Duodenal mucosa (tissue), 2 donors: ENCODE measurements at regions not wholly inside any gene's neighbourhood (a gene's known extent, or its start where the extent isn't known, plus 50 kb on each side); places are given as distances from the start of the nearest gene placed in this dataset.

Experiments
- H3K27ac ChIP-seq: one replicate; pipeline ENCODE4 v1.7.0; 2013; ENCODE audit warnings: low read depth, low read length
- H3K27me3 ChIP-seq, 2 donors: one replicate each; pipeline ENCODE4 v1.7.0; 2013; ENCODE audit warnings: low read length in 2 of 2, control low read depth in 1 of 2; ENCODE audit not compliant: insufficient read depth in 2 of 2, control insufficient read depth in 1 of 2
- H3K36me3 ChIP-seq, 2 donors: one replicate each; pipeline ENCODE4 v1.7.0; 2013; ENCODE audit warnings: low read length in 2 of 2, control low read depth in 1 of 2; ENCODE audit not compliant: insufficient read depth in 2 of 2, control insufficient read depth in 1 of 2
- H3K4me1 ChIP-seq, 2 donors: one replicate each; pipeline ENCODE4 v1.7.0; 2013; ENCODE audit warnings: low read length in 2 of 2, control low read depth in 1 of 2; ENCODE audit not compliant: insufficient read depth in 2 of 2, control insufficient read depth in 1 of 2
- H3K4me3 ChIP-seq, 2 donors: one replicate each; pipeline ENCODE4 v1.7.0; 2013; ENCODE audit warnings: low read length in 2 of 2, low read depth in 1 of 2
- H3K9ac ChIP-seq, 2 donors: one replicate each; pipeline ENCODE4 v1.7.0; 2013; ENCODE audit warnings: low read length in 2 of 2, low read depth in 1 of 2
- H3K9me3 ChIP-seq, 2 donors: one replicate each; pipeline ENCODE4 v1.7.0; 2013; ENCODE audit warnings: low read length in 2 of 2, control low read depth in 1 of 2; ENCODE audit not compliant: control insufficient read depth in 1 of 2

- Histone ChIP-seq H3K9me3 (no peaks in the 10 kb centered on the region), H3K9ac (peak overlapping the region; percentile 65 to 77), H3K4me3 (peak overlapping the region in 1 of 2 donors; percentile 57), H3K27ac (peak overlapping the region; percentile 94), H3K36me3 (no peaks in the 10 kb centered on the region), H3K27me3 (no peaks in the 10 kb centered on the region), H3K4me1 (peaks cover 47 to 61% of the 10 kb centered on the region in 2 donors)
Observed at GRCh38 chr14:49999146-49999761, 106.4 kb downstream of the ARF6 start.

GRCh38 chr14:49999826-50000379, 107.0 kb downstream of the ARF6 start:
- Histone ChIP-seq H3K4me3 (peak overlapping the region; percentile 50 to 57), H3K36me3 (no peaks in the 10 kb centered on the region), H3K27me3 (no peaks in the 10 kb centered on the region), H3K9ac (peak overlapping the region; percentile 65 to 77), H3K4me1 (peaks cover 48 to 62% of the 10 kb centered on the region in 2 donors), H3K9me3 (no peaks in the 10 kb centered on the region), H3K27ac (peak overlapping the region; percentile 94)

- Histone ChIP-seq H3K36me3 (no peaks in the 10 kb centered on the region), H3K9ac (peak overlapping the region; percentile 65 to 77), H3K4me3 (peak overlapping the region; percentile 50 to 57), H3K4me1 (peaks cover 48 to 62% of the 10 kb centered on the region in 2 donors), H3K27me3 (no peaks in the 10 kb centered on the region), H3K27ac (peak overlapping the region; percentile 94), H3K9me3 (no peaks in the 10 kb centered on the region)
Observed at GRCh38 chr14:50000380-50001150, 107.7 kb downstream of the ARF6 start.

GRCh38 chr14:50001151-50001998, 108.5 kb downstream of the ARF6 start:
- Histone ChIP-seq H3K27ac (peak overlapping the region; percentile 94), H3K27me3 (no peaks in the 10 kb centered on the region), H3K9ac (peak overlapping the region; percentile 65 to 77), H3K9me3 (no peaks in the 10 kb centered on the region), H3K4me1 (peaks cover 48 to 62% of the 10 kb centered on the region in 2 donors), H3K4me3 (peak overlapping the region; percentile 50 to 68), H3K36me3 (no peaks in the 10 kb centered on the region)

GRCh38 chr14:50001999-50002925, 109.4 kb downstream of the ARF6 start:
- H3K4me1 ChIP-seq = peaks cover 52 to 57% of the 10 kb centered on the region in 2 donors
- H3K9me3 ChIP-seq = no peaks in the 10 kb centered on the region
- H3K36me3 ChIP-seq = no peaks in the 10 kb centered on the region
- no peaks in the 10 kb centered on the region for H3K27me3 ChIP-seq
- peak overlapping the region; percentile 63 to 68 for H3K4me3 ChIP-seq
- peak overlapping the region; percentile 94 for H3K27ac ChIP-seq
- H3K9ac ChIP-seq = peak overlapping the region; percentile 64 to 70

GRCh38 chr14:50002926-50003212, 110.0 kb downstream of the ARF6 start:
- H3K9ac ChIP-seq = peak overlapping the region; percentile 64 to 70
- peak overlapping the region; percentile 94 for H3K27ac ChIP-seq
- no peaks in the 10 kb centered on the region for H3K9me3 ChIP-seq
- no peaks in the 10 kb centered on the region for H3K36me3 ChIP-seq
- H3K4me1 ChIP-seq = peaks cover 51 to 52% of the 10 kb centered on the region in 2 donors
- no peaks in the 10 kb centered on the region for H3K27me3 ChIP-seq
- H3K4me3 ChIP-seq = peak overlapping the region; percentile 63 to 68

- Histone ChIP-seq H3K4me1 (peaks cover 48 to 49% of the 10 kb centered on the region in 2 donors), H3K9ac (peak overlapping the region; percentile 64 to 70), H3K9me3 (no peaks in the 10 kb centered on the region), H3K4me3 (peak overlapping the region; percentile 63 to 68), H3K36me3 (no peaks in the 10 kb centered on the region), H3K27ac (peak overlapping the region; percentile 94), H3K27me3 (no peaks in the 10 kb centered on the region)
Observed at GRCh38 chr14:50003213-50004021, 110.5 kb downstream of the ARF6 start.

- Histone ChIP-seq H3K4me3 (no peak overlapping the region), H3K4me1 (peaks cover 25% of the 10 kb centered on the region in 2 donors), H3K27me3 (no peaks in the 10 kb centered on the region), H3K9me3 (no peaks in the 10 kb centered on the region), H3K36me3 (no peaks in the 10 kb centered on the region), H3K27ac (no peak overlapping the region), H3K9ac (no peak overlapping the region)
Observed at GRCh38 chr14:50006141-50006540, 110.2 kb downstream of the VCPKMT start.
